IMR-90 (cell line): ENCODE measurements at regions not wholly inside any gene's neighbourhood (a gene's known extent, or its start where the extent isn't known, plus 50 kb on each side); places are given as distances from the start of the nearest gene placed in this dataset.

Experiments
- ATAC-seq: fragments of 200-7000 bp; cut with Tn5 transposase; 2 replicates; pipeline ENCODE4 v1.9.1; 2020; ENCODE audit warnings: low read depth, mild to moderate bottlenecking, moderate library complexity
- BruUV-seq: library from RNA; stranded (reverse); fragments of 400-500 nt; replicated peaks from 2 replicates; lab custom pipeline; 2021; lab: Mats Ljungman, UMichigan
- CTCF ChIA-PET: fragments of 300-600 bp; formaldehyde crosslinking; extraction: SDS; loops from one replicate; lab custom pipeline; 2021; ENCODE audit warnings: antibody characterized with exemption; lab: Yijun Ruan, JAX
- POLR2A ChIA-PET: fragments of 300-600 bp; sonication (Branson Sonifier 250); formaldehyde crosslinking; loops from one replicate; lab custom pipeline; 2022; ENCODE audit warnings: antibody characterized with exemption; ENCODE audit not compliant: unreplicated experiment; lab: Charles Lee
- DNase-seq: peaks from one replicate; pipeline ENCODE4 v3.0.0; 2013
- H2AFZ ChIP-seq: replicated peaks from 2 replicates; pipeline ENCODE3; 2013; ENCODE audit warnings: low read length, mild to moderate bottlenecking; ENCODE audit not compliant: poor library complexity
- H2AK5ac ChIP-seq: 2 replicates; pipeline ENCODE4 v1.6.1; 2013; ENCODE audit warnings: low read depth, low read length, inconsistent platforms
- H2AK9ac ChIP-seq: replicated peaks from 2 replicates; pipeline ENCODE3; 2013; ENCODE audit warnings: mild to moderate bottlenecking, low read depth, low read length, moderate library complexity; ENCODE audit not compliant: poor library complexity
- H2BK120ac ChIP-seq: 2 replicates; pipeline ENCODE4 v1.6.1; 2013; ENCODE audit warnings: low read depth, low read length, inconsistent platforms
- H2BK15ac ChIP-seq: 3 replicates; pipeline ENCODE4 v1.6.1; 2013; ENCODE audit warnings: low read depth, low read length, inconsistent platforms
- H2BK20ac ChIP-seq: 2 replicates; pipeline ENCODE4 v1.6.1; 2013; ENCODE audit warnings: low read depth, mild to moderate bottlenecking, inconsistent platforms, low read length, moderate library complexity
- H2BK5ac ChIP-seq: 2 replicates; pipeline ENCODE4 v1.6.1; 2013; ENCODE audit warnings: mild to moderate bottlenecking, low read depth, low read length, inconsistent platforms; ENCODE audit not compliant: poor library complexity, severe bottlenecking
- H3K14ac ChIP-seq: replicated peaks from 2 replicates; pipeline ENCODE4 v1.6.1; 2013; ENCODE audit warnings: low read depth, low read length, inconsistent platforms
- H3K18ac ChIP-seq: 2 replicates; pipeline ENCODE4 v1.6.1; 2013; ENCODE audit warnings: low read depth, low read length, control low read depth
- H3K23ac ChIP-seq: 2 replicates; pipeline ENCODE4 v1.6.1; 2013; ENCODE audit warnings: low read depth, low read length, inconsistent platforms
- H3K27ac ChIP-seq: 2 replicates; pipeline ENCODE4 v1.5.1; 2013; ENCODE audit warnings: mild to moderate bottlenecking, control low read depth, low read length; ENCODE audit not compliant: insufficient read depth
- H3K27me3 ChIP-seq: 2 replicates; pipeline ENCODE4 v1.6.1; 2013; ENCODE audit warnings: low read length; ENCODE audit not compliant: control insufficient read depth, insufficient read depth
- H3K36me3 ChIP-seq: 2 replicates; pipeline ENCODE4 v1.6.1; 2013; ENCODE audit warnings: low read length, mixed read lengths; ENCODE audit not compliant: control insufficient read depth, insufficient read depth
- H3K4ac ChIP-seq: 2 replicates; pipeline ENCODE4 v1.6.1; 2013; ENCODE audit warnings: low read depth, low read length, inconsistent platforms
- H3K4me1 ChIP-seq: 2 replicates; pipeline ENCODE4 v1.6.1; 2013; ENCODE audit warnings: low read length, mixed read lengths; ENCODE audit not compliant: control insufficient read depth, insufficient read depth
- H3K4me2 ChIP-seq: 2 replicates; pipeline ENCODE4 v1.6.1; 2013; ENCODE audit warnings: low read depth, mild to moderate bottlenecking, control low read depth, low read length, moderate library complexity
- H3K4me3 ChIP-seq: 2 replicates; pipeline ENCODE4 v1.5.1; 2013; ENCODE audit warnings: low read depth, mild to moderate bottlenecking, control low read depth, low read length, moderate library complexity; ENCODE audit not compliant: insufficient read depth
- H3K56ac ChIP-seq: 2 replicates; pipeline ENCODE4 v1.6.1; 2013; ENCODE audit warnings: low read length, inconsistent platforms; ENCODE audit not compliant: insufficient read depth; ENCODE audit errors: extremely low read depth
- H3K79me1 ChIP-seq, 2 experiments: 2 replicates each; pipeline ENCODE4 v1.6.1; 2013; ENCODE audit warnings: low read length in 2 of 2, inconsistent platforms in 1 of 2, low read depth in 1 of 2
- H3K9ac ChIP-seq: 2 replicates; pipeline ENCODE4 v1.6.1; 2013; ENCODE audit warnings: low read depth, low read length, control low read depth
- H3K9me1 ChIP-seq: 2 replicates; pipeline ENCODE4 v1.6.1; 2013; ENCODE audit warnings: low read length, inconsistent platforms; ENCODE audit not compliant: insufficient read depth
- H3K9me3 ChIP-seq: 2 replicates; pipeline ENCODE4 v1.6.1; 2013; ENCODE audit warnings: low read length; ENCODE audit not compliant: control insufficient read depth, insufficient read depth
- H4K20me1 ChIP-seq: 2 replicates; pipeline ENCODE4 v1.6.1; 2013; ENCODE audit warnings: low read length, inconsistent platforms; ENCODE audit not compliant: insufficient read depth
- H4K5ac ChIP-seq: 2 replicates; pipeline ENCODE4 v1.6.1; 2013; ENCODE audit warnings: mild to moderate bottlenecking, low read depth, low read length, control low read depth
- H4K8ac ChIP-seq, 2 experiments: 2 replicates each; pipeline ENCODE4 v1.6.1; 2013; ENCODE audit warnings: low read depth in 2 of 2, low read length in 2 of 2, control low read depth in 1 of 2, inconsistent platforms in 1 of 2
- H4K91ac ChIP-seq: 2 replicates; pipeline ENCODE4 v1.6.1; 2013; ENCODE audit warnings: low read depth, low read length, inconsistent platforms; ENCODE audit not compliant: insufficient read depth
- BHLHE40 ChIP-seq: fragments of 150-350 bp; IDR thresholded peaks from 2 replicates; pipeline ENCODE4 v1.6.1; 2016; ENCODE audit warnings: mild to moderate bottlenecking, low read depth, low read length
- CEBPB ChIP-seq: IDR thresholded peaks from 2 replicates; pipeline ENCODE4 v1.6.1; 2012; ENCODE audit warnings: low read depth, low read length, improper control_type of control experiment
- MAFK ChIP-seq: IDR thresholded peaks from 2 replicates; pipeline ENCODE4 v1.6.1; 2012; ENCODE audit warnings: low read depth, low read length, improper control_type of control experiment
- WGBS, 2 experiments: methylation state at CpG; one replicate each; pipeline versions ENCODE4 v1.1.5 to v1.1.7; 2013; ENCODE audit warnings: missing lambda C conversion rate in 2 of 2; ENCODE audit not compliant: insufficient read length in 1 of 2; ENCODE audit errors: extremely low coverage in 2 of 2; 5-methylcytosine and 5-hydroxymethylcytosine counted together
- dilution Hi-C: fragments of 300-500 bp; cut with HindIII; formaldehyde crosslinking; loops from one replicate; pipeline ENCODE4 v1.14.3; 2018; ENCODE audit warnings: low sequenced_read_pairs; ENCODE audit not compliant: unreplicated experiment
- in situ Hi-C: fragments of 300-500 bp; cut with MboI; formaldehyde crosslinking; loops from 3 replicates; pipeline ENCODE4 v1.14.3; 2019; ENCODE audit warnings: low sequenced_read_pairs, inconsistent platforms, mixed read lengths
- intact Hi-C: fragments of 100-400 bp; cut with micrococcal nuclease; formaldehyde crosslinking; loops from 2 replicates; pipeline ENCODE4 v1.10.0; 2022

DNA sequence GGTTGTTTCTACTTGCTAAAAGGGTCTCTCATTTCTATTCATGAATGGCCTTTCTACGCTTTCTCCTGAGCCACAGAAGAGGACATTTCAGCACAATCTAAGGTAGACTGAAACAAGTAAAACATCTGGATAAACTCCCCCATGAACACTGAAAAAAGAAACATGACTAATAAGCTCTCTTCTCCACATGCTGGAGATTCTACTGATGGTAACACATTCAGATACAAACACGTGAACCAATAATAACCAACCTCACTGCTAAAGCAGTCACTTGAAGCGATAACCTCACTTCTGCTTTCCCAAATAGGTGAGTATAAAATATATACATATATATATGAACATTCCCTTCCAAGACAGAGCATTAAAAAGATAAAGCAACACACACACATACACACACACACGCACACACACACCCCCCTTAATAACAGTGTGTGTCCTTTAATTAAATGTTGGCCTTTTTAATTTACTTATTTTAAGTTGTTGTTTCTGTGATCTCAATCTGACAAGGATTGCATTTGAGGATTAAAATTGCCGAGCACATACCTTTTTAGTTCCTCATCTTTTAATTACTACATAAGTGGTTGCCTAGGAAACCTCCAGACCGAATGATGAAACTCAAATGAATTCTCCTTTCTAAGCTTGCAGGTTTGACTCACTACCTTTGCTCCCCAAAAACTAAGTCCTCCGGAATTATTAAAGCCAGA is 292.4 kb upstream of the KLF14 start:
- no peaks in the 10 kb centered on the region for H3K27me3 ChIP-seq
- H3K79me1 ChIP-seq = peaks cover 27 to 69% of the 10 kb centered on the region in 2 experiments
- H3K9ac ChIP-seq = no peak overlapping the region
- H3K36me3 ChIP-seq = peaks cover 7% of the 10 kb centered on the region
- H4K91ac ChIP-seq = no peak overlapping the region
- H3K14ac ChIP-seq = no peak overlapping the region
- in situ Hi-C loops (no loop called here), intact Hi-C loops (no loop called here), dilution Hi-C loops (no loop called here)
- no peak overlapping the region for H2BK20ac ChIP-seq
- peak; percentile 77 for DNase-seq
- no peak overlapping the region for H4K8ac ChIP-seq
- H2BK5ac ChIP-seq = no peak overlapping the region
- TF ChIP-seq BHLHE40 (no peak), CEBPB (peak; percentile 77), MAFK (peak; percentile 51)
- H2AFZ ChIP-seq = no peak overlapping the region
- no peak overlapping the region for H4K5ac ChIP-seq
- no peak overlapping the region for H2BK120ac ChIP-seq
- H3K9me3 ChIP-seq = no peaks in the 10 kb centered on the region
- H3K18ac ChIP-seq = no peak overlapping the region
- no peak overlapping the region for H2BK15ac ChIP-seq
- peak; percentile 42 for ATAC-seq
- CTCF ChIA-PET = interaction anchor here (1.1 kb wide), 1 partner anchor 130 kb away, joined by 3 read pairs; no protein-coding TSS in a partner anchor
- POLR2A ChIA-PET = no interaction called here
- H3K4me2 ChIP-seq = no peak overlapping the region; the same call in 1 of the 2 replicates
- H3K4me1 ChIP-seq = 0 out of 2 replicates have a peak, but pooled peaks cover 2% of the 10 kb centered on the region
- no peak overlapping the region for H3K27ac ChIP-seq
- H3K4ac ChIP-seq = no peak overlapping the region
- H3K4me3 ChIP-seq = no peak overlapping the region
- H3K9me1 ChIP-seq = 0 out of 2 replicates have a peak, but pooled peaks cover 7% of the 10 kb centered on the region
- H3K56ac ChIP-seq = no peak overlapping the region
- H4K20me1 ChIP-seq = peaks cover 21% of the 10 kb centered on the region; the same call in 1 of the 2 replicates
- no peak overlapping the region for H3K23ac ChIP-seq
- BruUV-seq = no TSS peak
- no peak overlapping the region for H2AK9ac ChIP-seq
- no CpG with 5 or more reads among the region's 7 CpGs for WGBS, 2 experiments
- H2AK5ac ChIP-seq = no peak overlapping the region
